Ovary (tissue), 7 donors: ENCODE measurements at regions not wholly inside any gene's neighbourhood (a gene's known extent, or its start where the extent isn't known, plus 50 kb on each side); places are given as distances from the start of the nearest gene placed in this dataset.
"Not testable (repeated sequence)": the region's sequence is repeated elsewhere in the genome, so short reads cannot be mapped to it uniquely, and the experiment has no call there.

Source experiments
- DNase-seq, 5 donors: peaks; one replicate each; pipeline ENCODE4 v3.0.0-alpha.2; 2019 to 2020
- H3K27ac ChIP-seq, 2 donors: fragments of 200-600 bp; one replicate each; pipeline versions ENCODE4 v1.5.1 to v1.8.0; 2019 to 2022
- H3K27me3 ChIP-seq: fragments of 200-600 bp; one replicate; pipeline ENCODE4 v1.8.0; 2022
- H3K36me3 ChIP-seq: fragments of 200-600 bp; sonication (generic); one replicate; pipeline ENCODE4 v1.5.1; 2019
- H3K4me1 ChIP-seq: one replicate; pipeline ENCODE4 v1.8.1; 2013; ENCODE audit warnings: mild to moderate bottlenecking, moderate library complexity; ENCODE audit not compliant: insufficient read depth
- H3K4me3 ChIP-seq: fragments of 200-600 bp; sonication (generic); one replicate; pipeline ENCODE4 v1.5.1; 2017
- H3K9me3 ChIP-seq, 2 donors: fragments of 200-600 bp in 1 of 2; sonication (generic) in 1 of 2; one replicate each; pipeline versions ENCODE4 v1.5.1 to v1.8.1; 2013 to 2019; ENCODE audit warnings: mild to moderate bottlenecking in 1 of 2, moderate library complexity in 1 of 2
- EP300 ChIP-seq: sonication (generic); formaldehyde crosslinking; IDR thresholded peaks from one replicate; pipeline ENCODE4 v1.6.1; 2017; ENCODE audit warnings: antibody characterized with exemption
- POLR2A ChIP-seq: fragments of 450-650 bp; IDR thresholded peaks from one replicate; pipeline ENCODE4 v1.6.1; 2017; ENCODE audit warnings: antibody characterized with exemption, mild to moderate bottlenecking, moderate library complexity
- WGBS, 3 donors: extraction: QIAGEN DNeasy Blood & Tissue Kit in 1 of 3; methylation state at CpG; one replicate each; pipeline versions ENCODE4 v1.1.5 to v1.1.7; 2013 to 2017; 5-methylcytosine and 5-hydroxymethylcytosine counted together
- intact Hi-C, 4 donors: fragments of 100-400 bp; cut with DNase I; formaldehyde crosslinking; loops; one replicate each; pipeline versions ENCODE4 v1.11.0 to v1.15.1; 2022 to 2023
- TF ChIP-seq, protein P1 (sequence below), 3 donors: fragments of 450-650 bp in 2 of 3; fragments of 200-600 bp in 1 of 3; IDR thresholded peaks; one replicate each; pipeline versions ENCODE4 v1.5.1 to v1.8.0; 2016 to 2022; ENCODE audit warnings: antibody characterized with exemption in 3 of 3, mild to moderate bottlenecking in 1 of 3
- donor health status: DM: no; HTN: no; CAD: no; lungs with moderate emphysema.
- donor health status: DM: no; HTN: no; CAD: no.
- donor health status: Bipolar disorder and iron deficiency.
- donor health status: DM: no; HTN: no; CAD: no.
- donor health status: DM: yes; HTN: yes; CAD: no.

DNA sequence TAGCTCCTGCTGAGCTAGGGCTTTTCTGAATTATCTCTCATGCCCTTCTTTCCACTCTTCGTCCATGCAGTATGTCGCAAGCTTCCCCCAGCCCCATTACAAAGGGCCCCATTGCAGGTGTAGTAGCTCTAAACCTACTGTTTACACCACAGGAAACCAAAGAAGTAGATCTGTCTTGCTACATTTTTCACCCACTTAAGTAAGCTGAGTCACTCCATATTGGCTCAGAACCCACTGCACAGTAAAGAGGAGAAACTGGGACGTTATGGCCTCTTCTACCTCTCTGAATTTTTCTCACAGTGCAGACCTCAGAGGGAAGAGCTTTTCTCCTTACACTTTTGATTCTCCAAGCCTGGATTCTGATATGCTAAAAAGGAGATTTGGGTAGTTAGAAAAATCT is 200.2 kb downstream of the SMARCA1 start:
- no peak overlapping the region for H3K27ac ChIP-seq
- no peak for TF ChIP-seq EP300
- TF ChIP-seq POLR2A: no peak
- TF ChIP-seq, protein P1, sequence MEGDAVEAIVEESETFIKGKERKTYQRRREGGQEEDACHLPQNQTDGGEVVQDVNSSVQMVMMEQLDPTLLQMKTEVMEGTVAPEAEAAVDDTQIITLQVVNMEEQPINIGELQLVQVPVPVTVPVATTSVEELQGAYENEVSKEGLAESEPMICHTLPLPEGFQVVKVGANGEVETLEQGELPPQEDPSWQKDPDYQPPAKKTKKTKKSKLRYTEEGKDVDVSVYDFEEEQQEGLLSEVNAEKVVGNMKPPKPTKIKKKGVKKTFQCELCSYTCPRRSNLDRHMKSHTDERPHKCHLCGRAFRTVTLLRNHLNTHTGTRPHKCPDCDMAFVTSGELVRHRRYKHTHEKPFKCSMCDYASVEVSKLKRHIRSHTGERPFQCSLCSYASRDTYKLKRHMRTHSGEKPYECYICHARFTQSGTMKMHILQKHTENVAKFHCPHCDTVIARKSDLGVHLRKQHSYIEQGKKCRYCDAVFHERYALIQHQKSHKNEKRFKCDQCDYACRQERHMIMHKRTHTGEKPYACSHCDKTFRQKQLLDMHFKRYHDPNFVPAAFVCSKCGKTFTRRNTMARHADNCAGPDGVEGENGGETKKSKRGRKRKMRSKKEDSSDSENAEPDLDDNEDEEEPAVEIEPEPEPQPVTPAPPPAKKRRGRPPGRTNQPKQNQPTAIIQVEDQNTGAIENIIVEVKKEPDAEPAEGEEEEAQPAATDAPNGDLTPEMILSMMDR (IDR thresholded peaks at IDR 0.05): no peak
- H3K9me3 ChIP-seq: no peaks in the 10 kb centered on the region
- WGBS, 3 donors: 55 to 68% (median 68%) methylated on average over 3 of the region's 3 CpGs
- intact Hi-C loops: no loop called here
- no peak for DNase-seq
- H3K27me3 ChIP-seq: no peaks in the 10 kb centered on the region
- no peaks in the 10 kb centered on the region for H3K36me3 ChIP-seq
- H3K4me1 ChIP-seq: no peaks in the 10 kb centered on the region
- no peak overlapping the region for H3K4me3 ChIP-seq

DNA sequence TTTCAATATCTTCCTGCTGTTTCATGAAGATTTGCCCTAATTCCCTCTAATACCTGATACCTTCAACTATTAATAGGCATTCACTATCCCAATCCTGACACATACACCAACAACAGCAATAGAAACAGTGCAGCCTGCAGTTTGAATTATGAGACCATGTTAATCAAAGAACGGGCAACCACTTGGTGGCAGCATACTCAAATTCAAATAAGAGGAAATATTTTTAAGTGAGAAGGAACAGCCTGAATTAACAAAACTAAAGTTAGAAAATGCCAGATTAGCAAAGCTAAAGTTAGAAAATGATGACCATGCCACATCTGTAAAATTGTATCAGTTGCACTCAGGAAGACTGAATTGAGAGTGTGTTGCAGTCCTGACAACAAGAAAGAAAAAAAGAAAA is 204.9 kb downstream of the SMARCA1 start:
- no peaks in the 10 kb centered on the region for H3K4me1 ChIP-seq
- no peak overlapping the region for H3K4me3 ChIP-seq
- no peaks in the 10 kb centered on the region for H3K36me3 ChIP-seq
- no peaks in the 10 kb centered on the region for H3K9me3 ChIP-seq
- intact Hi-C loops: no loop called here
- H3K27ac ChIP-seq: no peak overlapping the region
- no peak for DNase-seq
- TF ChIP-seq, protein P1 (IDR thresholded peaks at IDR 0.05): no peak
- TF ChIP-seq POLR2A: no peak
- no peak for TF ChIP-seq EP300
- 44 to 54% (median 52%) methylated on average over 1 of the region's 1 CpG for WGBS, 3 donors
- H3K27me3 ChIP-seq: no peaks in the 10 kb centered on the region

DNA sequence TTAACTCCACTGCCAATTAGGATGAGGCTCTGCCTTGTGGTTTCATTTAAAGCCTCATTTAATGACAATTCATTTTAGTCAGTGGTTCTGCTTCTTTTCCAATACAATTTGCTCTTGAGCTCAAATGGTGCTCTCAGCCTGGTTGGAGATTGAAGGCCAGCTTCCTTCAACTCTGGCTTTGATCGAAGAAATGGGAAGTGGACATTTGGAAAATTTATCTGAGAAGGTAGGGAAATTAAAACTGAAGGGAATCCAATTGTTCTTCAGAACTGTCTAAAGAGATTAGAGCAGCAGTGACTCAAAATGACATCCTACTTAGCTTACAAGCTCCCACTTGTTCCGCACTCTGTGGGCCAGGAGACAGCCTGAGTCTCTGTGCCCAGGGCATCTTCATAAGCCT is 206.8 kb downstream of the SMARCA1 start:
- TF ChIP-seq POLR2A (no peak), EP300 (no peak)
- TF ChIP-seq, protein P1 (IDR thresholded peaks at IDR 0.05): no peak
- Histone ChIP-seq H3K27me3 (no peaks in the 10 kb centered on the region), H3K36me3 (no peaks in the 10 kb centered on the region), H3K4me3 (no peak overlapping the region), H3K4me1 (no peaks in the 10 kb centered on the region), H3K27ac (no peak overlapping the region), H3K9me3 (no peaks in the 10 kb centered on the region)
- intact Hi-C loops: no loop called here
- WGBS, 3 donors: 74 to 88% (median 78%) methylated on average over 2 of the region's 2 CpGs
- DNase-seq: no peak

DNA sequence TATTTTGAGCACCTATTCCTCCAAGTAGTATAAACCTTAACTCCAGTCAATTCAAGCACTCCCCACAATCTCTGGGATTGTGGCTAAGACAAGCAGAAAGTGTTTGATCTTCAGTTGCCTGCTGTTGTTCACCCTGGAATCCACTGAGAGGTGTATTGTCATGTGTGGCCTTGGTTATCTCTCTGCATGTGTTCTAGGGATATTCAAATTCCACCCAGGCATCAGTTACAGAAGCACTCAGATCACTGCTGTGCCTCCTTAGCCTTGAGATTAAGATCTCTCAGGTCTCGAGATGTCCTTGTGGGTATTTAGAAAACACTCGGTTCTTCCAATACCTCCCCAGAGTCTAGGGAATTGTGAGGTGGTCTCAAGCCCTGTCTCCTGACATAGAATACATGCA is 213.3 kb downstream of the SMARCA1 start:
- 28 to 32% (median 31%) methylated on average over 2 of the region's 2 CpGs for WGBS, 3 donors
- Histone ChIP-seq H3K27me3 (no peaks in the 10 kb centered on the region), H3K27ac (no peak overlapping the region), H3K4me1 (no peaks in the 10 kb centered on the region), H3K9me3 (no peaks in the 10 kb centered on the region), H3K4me3 (no peak overlapping the region), H3K36me3 (no peaks in the 10 kb centered on the region)
- TF ChIP-seq, protein P1 (IDR thresholded peaks at IDR 0.05): no peak
- TF ChIP-seq POLR2A (no peak), EP300 (no peak)
- intact Hi-C loops: no loop called here
- no peak for DNase-seq

DNA sequence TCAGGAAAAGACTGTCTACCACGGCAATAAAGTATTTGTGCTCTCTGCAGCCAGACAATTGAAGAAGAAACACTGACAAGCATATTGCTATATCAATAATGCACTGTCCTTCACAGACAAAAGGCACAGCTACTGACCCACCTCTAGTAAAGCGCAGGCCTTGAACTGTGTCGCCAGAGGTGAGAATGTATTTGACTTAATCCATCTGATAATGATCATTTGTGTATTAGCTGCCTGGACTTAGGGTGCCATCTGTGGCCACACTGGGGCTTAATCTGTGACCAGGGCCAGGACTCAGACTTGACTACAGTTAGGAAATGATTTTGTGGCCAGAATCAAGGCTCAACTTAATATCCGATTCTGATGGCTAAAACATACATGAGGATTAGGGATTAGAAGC is 260.4 kb downstream of the SMARCA1 start:
- no peaks in the 10 kb centered on the region for H3K9me3 ChIP-seq
- WGBS, 3 donors: 52 to 65% (median 62%) methylated on average over 4 of the region's 4 CpGs
- intact Hi-C loops: no loop called here
- H3K36me3 ChIP-seq: no peaks in the 10 kb centered on the region
- no peak overlapping the region for H3K27ac ChIP-seq
- no peaks in the 10 kb centered on the region for H3K27me3 ChIP-seq
- no peaks in the 10 kb centered on the region for H3K4me1 ChIP-seq
- TF ChIP-seq, protein P1 (IDR thresholded peaks at IDR 0.05): no peak
- TF ChIP-seq POLR2A (no peak), EP300 (no peak)
- no peak overlapping the region for H3K4me3 ChIP-seq
- DNase-seq: no peak

DNA sequence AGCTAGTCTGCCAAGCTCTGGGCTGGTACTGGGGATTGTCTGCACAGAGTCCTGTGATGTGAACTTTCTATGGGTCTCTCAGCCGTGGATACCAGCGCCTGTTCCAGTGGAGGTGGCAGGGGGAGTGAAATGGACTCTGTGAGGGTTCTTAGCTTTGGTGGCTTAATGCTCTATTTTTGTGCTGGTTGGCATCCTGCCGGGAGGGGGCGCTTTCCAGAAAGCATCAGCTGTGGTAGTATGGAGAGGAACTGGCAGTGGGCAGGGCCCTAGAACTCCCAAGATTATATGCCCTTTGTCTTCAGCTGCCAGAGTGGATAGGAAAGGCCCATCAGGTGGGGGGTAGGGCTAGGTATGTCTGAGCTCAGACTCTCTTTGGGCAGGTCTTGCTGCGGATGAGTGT is 267.8 kb downstream of the SMARCA1 start:
- H3K9me3 ChIP-seq, H3K36me3 ChIP-seq, H3K27me3 ChIP-seq, DNase-seq, H3K4me1 ChIP-seq, H3K4me3 ChIP-seq, intact Hi-C loops, H3K27ac ChIP-seq: not testable (repeated sequence)
- 58 to 69% (median 59%) methylated on average over 5 of the region's 5 CpGs for WGBS, 3 donors
